ENCODE measurements at regions not wholly inside any gene's neighbourhood (a gene's known extent, or its start where the extent isn't known, plus 50 kb on each side); places are given as distances from the start of the nearest gene placed in this dataset.

- Histone ChIP-seq H3K27me3 (replicated peaks; ENCODE audit: control insufficient read depth, insufficient read depth, low read length) (no peaks in the 10 kb centered on the region), H3K36me3 (ENCODE audit: control insufficient read depth, insufficient read depth, low read length) (no peaks in the 10 kb centered on the region), H3K9me3 (no peaks in the 10 kb centered on the region), H3K4me3 (ENCODE audit: low read depth, low read length) (no peak overlapping the region), H3K4me1 (peaks cover 42% of the 10 kb centered on the region)
- Mint-ChIP-seq H3K27me3 (ENCODE audit: insufficient read depth, unreplicated experiment) (no peaks in the 10 kb centered on the region), H3K4me3 (ENCODE audit: unreplicated experiment) (no peak overlapping the region), H3K4me1 (ENCODE audit: low read depth, unreplicated experiment) (peaks cover 41% of the 10 kb centered on the region), H3K36me3 (ENCODE audit: insufficient read depth, unreplicated experiment) (peaks cover 4% of the 10 kb centered on the region), H3K9me3 (ENCODE audit: unreplicated experiment) (no peaks in the 10 kb centered on the region), H3K27ac (ENCODE audit: unreplicated experiment) (no peak overlapping the region)
- ChIA-PET POLR2A (no interaction called here), CTCF (no interaction called here)
- TF ChIP-seq, protein P1, sequence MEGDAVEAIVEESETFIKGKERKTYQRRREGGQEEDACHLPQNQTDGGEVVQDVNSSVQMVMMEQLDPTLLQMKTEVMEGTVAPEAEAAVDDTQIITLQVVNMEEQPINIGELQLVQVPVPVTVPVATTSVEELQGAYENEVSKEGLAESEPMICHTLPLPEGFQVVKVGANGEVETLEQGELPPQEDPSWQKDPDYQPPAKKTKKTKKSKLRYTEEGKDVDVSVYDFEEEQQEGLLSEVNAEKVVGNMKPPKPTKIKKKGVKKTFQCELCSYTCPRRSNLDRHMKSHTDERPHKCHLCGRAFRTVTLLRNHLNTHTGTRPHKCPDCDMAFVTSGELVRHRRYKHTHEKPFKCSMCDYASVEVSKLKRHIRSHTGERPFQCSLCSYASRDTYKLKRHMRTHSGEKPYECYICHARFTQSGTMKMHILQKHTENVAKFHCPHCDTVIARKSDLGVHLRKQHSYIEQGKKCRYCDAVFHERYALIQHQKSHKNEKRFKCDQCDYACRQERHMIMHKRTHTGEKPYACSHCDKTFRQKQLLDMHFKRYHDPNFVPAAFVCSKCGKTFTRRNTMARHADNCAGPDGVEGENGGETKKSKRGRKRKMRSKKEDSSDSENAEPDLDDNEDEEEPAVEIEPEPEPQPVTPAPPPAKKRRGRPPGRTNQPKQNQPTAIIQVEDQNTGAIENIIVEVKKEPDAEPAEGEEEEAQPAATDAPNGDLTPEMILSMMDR (IDR thresholded peaks at IDR 0.05; ENCODE audit: insufficient read depth in 1 of 2, low read depth in 1 of 2, low read length in 1 of 2, severe bottlenecking in 1 of 2, unreplicated experiment in 1 of 2): no peak
- intact Hi-C loops (cut with micrococcal nuclease; ENCODE audit: unreplicated experiment): loop anchor here (5.0 kb wide), 1 partner anchor 57 kb away; no protein-coding TSS in a partner anchor
- no peak for DNase-seq
- no TSS peak for BruUV-seq (replicated peaks)
Observed at GRCh38 chr1:94600556-94600955, 59.0 kb upstream of the F3 start.

- no peaks in the 10 kb centered on the region for H3K36me3 ChIP-seq (ENCODE audit: control insufficient read depth, insufficient read depth, low read length)
- no peaks in the 10 kb centered on the region for H3K9me3 ChIP-seq
- Mint-ChIP-seq H3K4me3 (ENCODE audit: unreplicated experiment) (no peak overlapping the region), H3K27ac (ENCODE audit: unreplicated experiment) (no peak overlapping the region), H3K4me1 (ENCODE audit: low read depth, unreplicated experiment) (peaks cover 34% of the 10 kb centered on the region), H3K27me3 (ENCODE audit: insufficient read depth, unreplicated experiment) (no peaks in the 10 kb centered on the region), H3K9me3 (ENCODE audit: unreplicated experiment) (no peaks in the 10 kb centered on the region), H3K36me3 (ENCODE audit: insufficient read depth, unreplicated experiment) (peaks cover 4% of the 10 kb centered on the region)
- no TSS peak for BruUV-seq (replicated peaks)
- TF ChIP-seq, protein P1 (IDR thresholded peaks at IDR 0.05; ENCODE audit: insufficient read depth in 1 of 2, low read depth in 1 of 2, low read length in 1 of 2, severe bottlenecking in 1 of 2, unreplicated experiment in 1 of 2): peak in 1 of 2 experiments; percentile 43
- no peaks in the 10 kb centered on the region for H3K27me3 ChIP-seq (replicated peaks; ENCODE audit: control insufficient read depth, insufficient read depth, low read length)
- intact Hi-C loops (cut with micrococcal nuclease; ENCODE audit: unreplicated experiment): loop anchor here (1.0 to 2.0 kb wide), 2 partner anchors 58 to 72 kb away; partner anchors contain the start of gene F3
- ChIA-PET CTCF (interaction anchor here (1.2 kb wide), 1 partner anchor 59 kb away, joined by 4 read pairs; no protein-coding TSS in a partner anchor), POLR2A (no interaction called here)
- peak in 1 of 2 experiments; percentile 45 for DNase-seq
- H3K4me3 ChIP-seq (ENCODE audit: low read depth, low read length): no peak overlapping the region
- peaks cover 43% of the 10 kb centered on the region for H3K4me1 ChIP-seq
Observed at GRCh38 chr1:94599095-94599813, 57.7 kb upstream of the F3 start.

DNA sequence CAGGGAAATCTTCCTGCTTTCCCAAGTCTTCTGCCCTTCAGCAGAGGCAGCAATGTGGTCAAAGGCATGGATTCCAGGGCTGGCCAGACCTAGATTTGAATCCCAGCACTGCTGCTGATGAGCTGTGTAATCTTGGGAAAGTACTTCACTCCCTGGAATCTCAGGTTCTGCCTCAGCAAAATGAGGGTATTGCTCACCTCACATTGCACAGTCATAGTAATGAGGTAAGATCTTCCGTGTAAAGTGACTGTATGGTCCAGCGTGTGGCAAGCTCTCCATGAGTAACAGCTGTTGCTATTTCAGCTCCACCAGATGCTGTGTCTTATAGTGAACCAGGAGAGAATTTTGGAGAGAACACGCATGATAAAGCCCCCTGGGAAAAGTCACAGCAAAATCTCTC, 56.1 kb upstream of the F3 start:
- Histone ChIP-seq H3K27me3 (replicated peaks; ENCODE audit: control insufficient read depth, insufficient read depth, low read length) (no peaks in the 10 kb centered on the region), H3K4me1 (peaks cover 28% of the 10 kb centered on the region), H3K4me3 (ENCODE audit: low read depth, low read length) (no peak overlapping the region), H3K9me3 (no peaks in the 10 kb centered on the region), H3K36me3 (ENCODE audit: control insufficient read depth, insufficient read depth, low read length) (no peaks in the 10 kb centered on the region)
- Mint-ChIP-seq H3K9me3 (ENCODE audit: unreplicated experiment) (no peaks in the 10 kb centered on the region), H3K4me1 (ENCODE audit: low read depth, unreplicated experiment) (peaks cover 18% of the 10 kb centered on the region), H3K27me3 (ENCODE audit: insufficient read depth, unreplicated experiment) (no peaks in the 10 kb centered on the region), H3K36me3 (ENCODE audit: insufficient read depth, unreplicated experiment) (peaks cover 4% of the 10 kb centered on the region), H3K27ac (ENCODE audit: unreplicated experiment) (no peak overlapping the region), H3K4me3 (ENCODE audit: unreplicated experiment) (no peak overlapping the region)
- BruUV-seq (replicated peaks): no TSS peak
- no peak for DNase-seq
- TF ChIP-seq, protein P1 (IDR thresholded peaks at IDR 0.05; ENCODE audit: insufficient read depth in 1 of 2, low read depth in 1 of 2, low read length in 1 of 2, severe bottlenecking in 1 of 2, unreplicated experiment in 1 of 2): no peak
- intact Hi-C loops (cut with micrococcal nuclease; ENCODE audit: unreplicated experiment): loop anchor here (2.0 kb wide), 1 partner anchor 57 kb away; the partner anchor contains the start of gene F3
- POLR2A ChIA-PET: no interaction called here
- CTCF ChIA-PET: no interaction called here
